ENCODE measurements at regions not wholly inside any gene's neighbourhood (a gene's known extent, or its start where the extent isn't known, plus 50 kb on each side); places are given as distances from the start of the nearest gene placed in this dataset.

DNA sequence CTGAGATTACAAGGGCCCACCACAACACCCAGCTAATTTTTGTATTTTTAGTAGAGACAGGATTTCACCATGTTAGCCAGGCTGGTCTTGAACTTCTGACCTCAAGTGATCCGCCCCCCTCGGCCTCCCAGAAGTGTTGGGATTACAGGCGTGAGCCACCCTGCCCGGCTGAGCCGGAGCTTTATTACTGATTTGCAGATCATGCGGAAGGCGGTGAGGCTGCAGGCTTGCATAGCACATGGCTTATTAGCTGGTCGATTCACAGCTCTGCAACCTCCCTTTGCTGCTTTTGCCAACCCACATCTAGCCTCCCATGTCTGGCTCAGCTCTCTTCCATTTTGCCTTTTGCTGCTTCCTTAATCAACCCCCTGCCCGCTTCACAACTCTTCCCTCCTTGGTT, 210.3 kb downstream of the VAPA start:
- TF ChIP-seq POLR2A (IDR thresholded peaks at IDR 0.05; ENCODE audit: low read length) (no peak), GATA1 (IDR thresholded peaks at IDR 0.05; ENCODE audit: low read depth, low read length) (no peak)

All from erythroblast (primary cell).